HUES64 (cell line): ENCODE measurements at regions not wholly inside any gene's neighbourhood (a gene's known extent, or its start where the extent isn't known, plus 50 kb on each side); places are given as distances from the start of the nearest gene placed in this dataset.
A peak's percentile ranks its signal among the peaks of the same experiment; 100 is the strongest.

Experiments
- H3K27ac ChIP-seq: 2 replicates; pipeline ENCODE4 v1.7.0; 2013; ENCODE audit warnings: low read depth, low read length, inconsistent platforms
- H3K27me3 ChIP-seq: 2 replicates; pipeline ENCODE4 v1.6.1; 2013; ENCODE audit warnings: mild to moderate bottlenecking, low read length; ENCODE audit not compliant: insufficient read depth
- H3K36me3 ChIP-seq: 2 replicates; pipeline ENCODE4 v1.6.1; 2013; ENCODE audit warnings: mild to moderate bottlenecking, low read length; ENCODE audit not compliant: insufficient read depth
- H3K4me1 ChIP-seq: 2 replicates; pipeline ENCODE4 v1.6.1; 2013; ENCODE audit warnings: mild to moderate bottlenecking, low read length, moderate library complexity; ENCODE audit not compliant: insufficient read depth
- H3K4me3 ChIP-seq: 2 replicates; pipeline ENCODE4 v1.5.1; 2013; ENCODE audit warnings: mild to moderate bottlenecking, low read length, moderate library complexity
- H3K9ac ChIP-seq: 2 replicates; pipeline ENCODE4 v1.6.1; 2013; ENCODE audit warnings: mild to moderate bottlenecking, low read depth, low read length
- H3K9me3 ChIP-seq: 2 replicates; pipeline ENCODE4 v1.6.1; 2013; ENCODE audit warnings: low read depth, low read length; ENCODE audit not compliant: insufficient read depth
- WGBS: fragments of 150-250, 120-280 bp; methylation state at CpG from one replicate; pipeline ENCODE4 v1.1.7; 2013; ENCODE audit warnings: missing lambda C conversion rate; 5-methylcytosine and 5-hydroxymethylcytosine counted together

DNA sequence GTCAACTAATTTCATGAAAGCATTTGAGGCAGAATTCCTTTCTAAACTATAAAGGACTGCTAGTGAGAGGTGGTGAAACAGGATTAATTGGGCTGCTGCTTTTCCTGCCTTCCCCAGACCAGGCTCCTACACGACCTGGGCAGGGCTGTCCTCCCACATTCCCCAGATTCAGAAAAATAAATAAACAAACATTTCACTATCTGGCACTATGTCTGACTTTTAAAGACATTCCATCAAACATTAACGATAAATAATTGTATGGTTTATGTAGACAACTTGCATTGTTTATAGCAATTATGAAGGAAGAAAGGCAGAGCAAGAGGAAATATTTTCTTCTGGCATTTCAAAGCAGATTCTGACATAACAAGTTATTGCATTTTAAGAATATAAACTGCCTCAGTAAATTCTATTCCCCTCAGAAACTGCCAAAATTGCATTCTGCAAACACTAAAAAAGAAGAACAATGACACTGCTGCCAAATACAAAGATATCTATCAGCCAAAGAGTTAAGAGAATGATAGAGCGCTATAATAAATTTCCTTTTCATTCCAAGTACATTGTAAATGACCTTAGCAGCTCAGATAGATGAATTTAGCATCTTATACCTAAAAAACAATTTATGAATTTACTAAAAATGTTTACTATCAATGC lies 214.7 kb upstream of the INTU start:
- H3K27ac ChIP-seq = no peak overlapping the region
- H3K36me3 ChIP-seq = no peaks in the 10 kb centered on the region
- H3K27me3 ChIP-seq = no peaks in the 10 kb centered on the region
- no peaks in the 10 kb centered on the region for H3K4me1 ChIP-seq
- 63% methylated on average over 2 of the region's 3 CpGs for WGBS
- no peaks in the 10 kb centered on the region for H3K9me3 ChIP-seq
- no peak overlapping the region for H3K4me3 ChIP-seq
- no peak overlapping the region for H3K9ac ChIP-seq

DNA sequence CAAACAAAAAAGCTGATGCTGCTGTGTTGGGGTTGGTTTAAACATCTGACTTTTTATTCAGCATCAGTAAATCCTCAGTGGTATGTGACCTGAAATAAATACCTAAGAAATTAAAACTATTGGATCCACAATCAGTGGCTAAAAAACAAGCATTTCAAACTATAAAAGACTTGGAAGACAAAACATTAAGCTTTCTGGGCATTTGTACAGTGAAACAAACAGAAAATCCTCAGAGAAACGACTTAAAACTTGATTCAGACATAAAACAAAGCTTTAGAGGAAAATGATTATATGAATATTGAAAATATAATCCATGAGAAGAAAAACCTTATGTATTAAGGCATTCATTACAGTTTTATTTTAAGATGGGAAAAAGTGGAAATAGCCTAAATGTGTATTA lies 213.3 kb upstream of the INTU start:
- Histone ChIP-seq H3K4me1 (no peaks in the 10 kb centered on the region), H3K27me3 (no peaks in the 10 kb centered on the region)
- WGBS = 78% methylated on average over 1 of the region's 1 CpG

GRCh38 chr4:127421437-127421836 lies 211.3 kb upstream of the INTU start:
- Histone ChIP-seq H3K4me1 (peaks cover 4% of the 10 kb centered on the region; the same call in 1 of the 2 replicates), H3K4me3 (no peak overlapping the region), H3K9ac (no peak overlapping the region), H3K9me3 (no peaks in the 10 kb centered on the region), H3K27me3 (no peaks in the 10 kb centered on the region), H3K27ac (no peak overlapping the region), H3K36me3 (no peaks in the 10 kb centered on the region)

More for the DNA sequence above, 213.3 kb upstream of the INTU start:
- Histone ChIP-seq H3K36me3 (no peaks in the 10 kb centered on the region), H3K9me3 (no peaks in the 10 kb centered on the region), H3K4me3 (no peak overlapping the region), H3K9ac (no peak overlapping the region), H3K27ac (no peak overlapping the region)

- Histone ChIP-seq H3K9ac (no peak overlapping the region), H3K36me3 (no peaks in the 10 kb centered on the region), H3K27ac (no peak overlapping the region), H3K4me1 (peaks cover 4% of the 10 kb centered on the region; the same call in 1 of the 2 replicates), H3K27me3 (no peaks in the 10 kb centered on the region), H3K9me3 (no peaks in the 10 kb centered on the region), H3K4me3 (no peak overlapping the region)
- WGBS = 91% methylated on average over 11 of the region's 11 CpGs
These were observed 207.4 kb upstream of the INTU start for GRCh38 chr4:127425202-127425845.

DNA sequence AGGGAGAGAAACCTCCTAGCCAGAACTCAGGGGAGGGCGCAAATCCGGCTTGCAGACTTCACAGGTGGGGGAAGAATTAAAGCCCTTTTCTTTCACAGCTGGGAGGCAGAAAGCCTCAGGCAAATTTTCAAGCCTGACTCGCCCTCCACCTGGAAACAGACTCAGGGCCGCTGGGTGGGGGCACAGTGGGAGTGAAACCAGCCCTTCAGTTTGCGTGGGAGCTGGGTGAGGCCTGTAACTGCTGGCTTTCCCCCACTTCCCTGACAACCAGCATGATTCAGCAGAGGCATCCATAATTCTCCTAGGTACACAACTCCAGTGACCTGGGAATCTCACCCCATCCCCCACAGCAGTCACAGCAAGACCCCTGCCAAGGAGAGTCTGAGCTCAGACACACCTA lies 206.9 kb upstream of the INTU start:
- Histone ChIP-seq H3K4me3 (no peak overlapping the region), H3K9me3 (no peaks in the 10 kb centered on the region), H3K36me3 (no peaks in the 10 kb centered on the region), H3K27ac (no peak overlapping the region), H3K27me3 (no peaks in the 10 kb centered on the region), H3K9ac (no peak overlapping the region), H3K4me1 (peaks cover 4% of the 10 kb centered on the region; the same call in 1 of the 2 replicates)
- 93% methylated on average over 5 of the region's 5 CpGs for WGBS

GRCh38 chr4:127441571-127441970 lies 191.2 kb upstream of the INTU start:
- 0 out of 2 replicates have a peak, but pooled peaks cover 3% of the 10 kb centered on the region for H3K9me3 ChIP-seq

GRCh38 chr4:127445471-127445870 lies 187.3 kb upstream of the INTU start:
- Histone ChIP-seq H3K4me1 (peaks cover 5% of the 10 kb centered on the region; the same call in 1 of the 2 replicates), H3K9me3 (0 out of 2 replicates have a peak, but pooled peaks cover 3% of the 10 kb centered on the region), H3K9ac (no peak overlapping the region), H3K27ac (no peak overlapping the region), H3K36me3 (no peaks in the 10 kb centered on the region), H3K4me3 (no peak overlapping the region), H3K27me3 (no peaks in the 10 kb centered on the region)
- WGBS = 91% methylated on average over 3 of the region's 3 CpGs

More at GRCh38 chr4:127441571-127441970, 191.2 kb upstream of the INTU start:
- H3K4me1 ChIP-seq = peaks cover 5% of the 10 kb centered on the region; the same call in 1 of the 2 replicates
- H3K27me3 ChIP-seq = no peaks in the 10 kb centered on the region
- H3K9ac ChIP-seq = no peak overlapping the region
- no peak overlapping the region for H3K4me3 ChIP-seq
- H3K27ac ChIP-seq = peak overlapping the region; percentile 41; the same call in 1 of the 2 replicates
- H3K36me3 ChIP-seq = no peaks in the 10 kb centered on the region

GRCh38 chr4:127446427-127446885 lies 186.3 kb upstream of the INTU start:
- Histone ChIP-seq H3K9me3 (0 out of 2 replicates have a peak, but pooled peaks cover 3% of the 10 kb centered on the region), H3K4me3 (no peak overlapping the region), H3K27me3 (no peaks in the 10 kb centered on the region), H3K36me3 (no peaks in the 10 kb centered on the region), H3K27ac (no peak overlapping the region), H3K4me1 (peaks cover 3% of the 10 kb centered on the region; the same call in 1 of the 2 replicates), H3K9ac (no peak overlapping the region)
- WGBS = 92% methylated on average over 2 of the region's 4 CpGs

DNA sequence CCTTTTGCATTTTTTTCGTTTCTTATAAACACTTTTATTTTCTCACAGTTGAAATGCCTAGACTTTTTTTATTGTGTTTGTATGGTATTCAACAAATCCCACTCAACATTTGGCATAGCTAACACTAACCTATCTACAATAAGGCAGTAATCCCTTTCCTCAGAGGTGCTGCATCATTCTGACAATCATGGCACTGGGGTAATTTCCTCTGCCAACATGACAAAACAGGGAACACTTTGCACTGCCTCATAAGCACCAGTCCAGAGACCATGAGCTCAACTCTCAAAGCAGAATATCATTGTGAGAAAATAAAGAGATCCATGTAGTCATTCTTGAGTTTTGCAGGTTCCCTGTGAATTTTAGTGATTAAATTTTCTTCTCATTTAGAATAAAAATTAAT lies 183.8 kb upstream of the INTU start:
- Histone ChIP-seq H3K36me3 (no peaks in the 10 kb centered on the region), H3K27ac (no peak overlapping the region), H3K27me3 (no peaks in the 10 kb centered on the region), H3K4me3 (no peak overlapping the region), H3K9me3 (no peaks in the 10 kb centered on the region), H3K9ac (no peak overlapping the region), H3K4me1 (no peaks in the 10 kb centered on the region)
- WGBS = no CpG with 5 or more reads among the region's 1 CpG

GRCh38 chr4:127449449-127449848 lies 183.3 kb upstream of the INTU start:
- Histone ChIP-seq H3K9ac (no peak overlapping the region), H3K9me3 (no peaks in the 10 kb centered on the region), H3K4me3 (no peak overlapping the region), H3K4me1 (no peaks in the 10 kb centered on the region), H3K27me3 (no peaks in the 10 kb centered on the region), H3K27ac (no peak overlapping the region), H3K36me3 (no peaks in the 10 kb centered on the region)

DNA sequence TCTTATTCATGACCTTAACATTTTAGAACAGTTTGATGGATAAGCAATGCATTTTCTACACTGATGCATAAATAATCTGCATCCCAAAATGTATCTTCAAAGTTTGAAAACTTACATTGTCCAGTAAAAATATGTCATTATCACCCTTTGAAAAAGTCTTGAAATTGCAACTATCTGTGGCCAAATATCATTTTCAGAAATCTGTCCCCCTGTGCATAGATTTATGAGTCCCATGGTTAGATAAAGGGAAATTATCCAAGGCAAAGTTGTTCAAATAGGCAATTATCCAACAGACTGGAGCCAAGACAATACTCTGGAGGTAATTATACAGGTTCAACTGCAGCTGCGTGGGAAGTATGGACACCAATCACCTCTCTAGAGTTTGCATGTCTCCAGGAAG lies 182.5 kb upstream of the INTU start:
- no peaks in the 10 kb centered on the region for H3K9me3 ChIP-seq
- WGBS = 100% methylated on average over 1 of the region's 1 CpG
- no peaks in the 10 kb centered on the region for H3K4me1 ChIP-seq
- no peaks in the 10 kb centered on the region for H3K36me3 ChIP-seq
- no peak overlapping the region for H3K4me3 ChIP-seq
- H3K27ac ChIP-seq = no peak overlapping the region
- H3K27me3 ChIP-seq = no peaks in the 10 kb centered on the region
- no peak overlapping the region for H3K9ac ChIP-seq
